ENCODE measurements at regions not wholly inside any gene's neighbourhood (a gene's known extent, or its start where the extent isn't known, plus 50 kb on each side); places are given as distances from the start of the nearest gene placed in this dataset.

DNA sequence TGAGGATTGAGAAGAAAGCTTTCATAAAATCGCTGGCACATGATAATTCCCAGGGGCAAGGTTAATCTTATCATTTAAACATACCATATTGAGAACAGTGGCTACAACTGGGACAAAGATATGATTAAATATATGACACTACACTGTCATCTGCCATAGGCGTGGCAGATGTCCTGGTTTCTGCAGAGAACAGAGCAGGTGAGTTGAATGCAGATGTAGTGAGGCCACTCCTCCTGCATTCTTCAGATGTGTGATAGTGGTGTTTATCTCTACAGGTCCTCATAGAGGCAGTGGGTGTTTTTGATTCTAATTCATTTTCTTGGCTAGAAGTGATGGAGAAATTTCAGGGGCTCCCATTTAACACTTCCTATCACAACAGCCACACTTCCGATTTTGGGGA lies 237.0 kb upstream of the CDH9 start:
- no peak for FAIRE-seq
- 89% methylated on average over 3 of the region's 3 CpGs; no CpG with 5 or more reads in 1 of the 2 experiments for WGBS, 2 experiments (ENCODE audit: extremely low coverage in 1 of 2, insufficient coverage in 1 of 2, insufficient read length in 1 of 2, insufficient replicate concordance in 2 of 2, low coverage in 1 of 2, low lambda C conversion rate in 2 of 2, missing lambda C conversion rate in 1 of 2)
- H3K23me2 ChIP-seq (ENCODE audit: low read depth, low read length) = no peaks in the 10 kb centered on the region
- no peaks in the 10 kb centered on the region for H3K79me2 ChIP-seq (ENCODE audit: control insufficient read depth in 1 of 2, insufficient read depth in 2 of 2, low read length in 2 of 2)
- no peak overlapping the region for H4K91ac ChIP-seq (replicated peaks; ENCODE audit: insufficient read length, low read length)
- no peak overlapping the region for H3K4me3 ChIP-seq (ENCODE audit: extremely low read depth in 1 of 4, insufficient read depth in 2 of 4, low read depth in 3 of 4, low read length in 4 of 4)
- no peak overlapping the region for H3K27ac ChIP-seq (ENCODE audit: low read depth, low read length)
- no peak overlapping the region; a peak in 1 of 4 replicates for H3K4me2 ChIP-seq (ENCODE audit: insufficient read depth in 1 of 2, low read depth in 2 of 2, low read length in 2 of 2)
- H2AFZ ChIP-seq (ENCODE audit: low read length) = no peak overlapping the region
- DNase-seq (ENCODE audit: low read depth in 1 of 2, low spot score in 2 of 2) = no peak
- no peak overlapping the region for H2BK20ac ChIP-seq (ENCODE audit: low read length)
- no peak overlapping the region for H2BK12ac ChIP-seq (ENCODE audit: low read depth, low read length)
- no peaks in the 10 kb centered on the region for H3K79me1 ChIP-seq (ENCODE audit: low read depth, low read length)
- no peak overlapping the region for H3K18ac ChIP-seq (ENCODE audit: extremely low read depth, low read length)
- no peak overlapping the region for H3K23ac ChIP-seq (ENCODE audit: insufficient read length)
- H2BK15ac ChIP-seq (ENCODE audit: low read length) = no peak overlapping the region
- no peaks in the 10 kb centered on the region for H3K27me3 ChIP-seq (replicated peaks in 1 of 4; ENCODE audit: control insufficient read depth in 3 of 4, extremely low read depth in 1 of 4, insufficient read depth in 3 of 4, low read length in 3 of 4)
- CTCF ChIA-PET (ENCODE audit: partially characterized antibody) = no interaction called here
- H4K5ac ChIP-seq (ENCODE audit: insufficient read length, low read depth, low read length) = no peak overlapping the region
- H3K9ac ChIP-seq (replicated peaks in 1 of 4; ENCODE audit: extremely low read depth in 1 of 4, low read depth in 3 of 4, low read length in 3 of 4) = no peak overlapping the region
- H2AK5ac ChIP-seq (ENCODE audit: low read depth, low read length) = no peak overlapping the region
- no peaks in the 10 kb centered on the region for H3K9me3 ChIP-seq (ENCODE audit: insufficient read depth in 2 of 2, low read depth in 1 of 2, low read length in 1 of 2)
- H3K4ac ChIP-seq (replicated peaks; ENCODE audit: insufficient read length, low read depth, low read length) = no peak overlapping the region
- H2BK5ac ChIP-seq (ENCODE audit: low read depth, low read length) = no peak overlapping the region
- no peak overlapping the region for H3K14ac ChIP-seq (ENCODE audit: insufficient read length)
- no peaks in the 10 kb centered on the region for H3K4me1 ChIP-seq (replicated peaks in 1 of 4; ENCODE audit: control insufficient read depth in 3 of 4, insufficient read depth in 4 of 4, low read length in 3 of 4)
- no peaks in the 10 kb centered on the region for H4K20me1 ChIP-seq (replicated peaks in 1 of 2; ENCODE audit: control insufficient read depth in 1 of 2, insufficient read depth in 2 of 2, low read length in 2 of 2)
- no peak overlapping the region for H2BK120ac ChIP-seq (replicated peaks; ENCODE audit: low read depth, low read length)
- POLR2A ChIA-PET (ENCODE audit: partially characterized antibody) = no interaction called here
- H3K36me3 ChIP-seq (ENCODE audit: control insufficient read depth in 2 of 4, insufficient read depth in 4 of 4, low read length in 3 of 4) = no peaks in the 10 kb centered on the region
- no peak overlapping the region for H4K8ac ChIP-seq (ENCODE audit: extremely low read depth, insufficient read depth, low read length)
- TF ChIP-seq SRF (IDR thresholded peaks at IDR 0.05; ENCODE audit: low read depth, low read length) (no peak), CHD2 (IDR thresholded peaks at IDR 0.05; ENCODE audit: low read length) (no peak), CREB1 (IDR thresholded peaks at IDR 0.05) (no peak), RBBP5 (IDR thresholded peaks at IDR 0.05; ENCODE audit: borderline replicate concordance, low read depth, low read length) (no peak), CBX8 (IDR thresholded peaks at IDR 0.05; ENCODE audit: borderline replicate concordance, low read depth, low read length) (no peak), ASH2L (IDR thresholded peaks at IDR 0.05; ENCODE audit: low read length) (no peak), ZNF274 (IDR thresholded peaks at IDR 0.05; ENCODE audit: borderline replicate concordance, extremely low read depth, low read length) (no peak), YY1 (IDR thresholded peaks at IDR 0.05; ENCODE audit: low read depth, low read length) (no peak), SIN3A (conservative IDR thresholded peaks at IDR 0.05 in 1 of 2, IDR thresholded peaks at IDR 0.05 in 1 of 2; ENCODE audit: low read depth in 1 of 2, low read length in 2 of 2) (no peak)
- TF ChIP-seq, protein P1, sequence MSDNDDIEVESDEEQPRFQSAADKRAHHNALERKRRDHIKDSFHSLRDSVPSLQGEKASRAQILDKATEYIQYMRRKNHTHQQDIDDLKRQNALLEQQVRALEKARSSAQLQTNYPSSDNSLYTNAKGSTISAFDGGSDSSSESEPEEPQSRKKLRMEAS (IDR thresholded peaks at IDR 0.05) = no peak
- no peak overlapping the region for H3K56ac ChIP-seq (replicated peaks; ENCODE audit: insufficient read length, low read depth, low read length)

All from H1 (cell line).